ENCODE measurements at regions not wholly inside any gene's neighbourhood (a gene's known extent, or its start where the extent isn't known, plus 50 kb on each side); places are given as distances from the start of the nearest gene placed in this dataset.

DNA sequence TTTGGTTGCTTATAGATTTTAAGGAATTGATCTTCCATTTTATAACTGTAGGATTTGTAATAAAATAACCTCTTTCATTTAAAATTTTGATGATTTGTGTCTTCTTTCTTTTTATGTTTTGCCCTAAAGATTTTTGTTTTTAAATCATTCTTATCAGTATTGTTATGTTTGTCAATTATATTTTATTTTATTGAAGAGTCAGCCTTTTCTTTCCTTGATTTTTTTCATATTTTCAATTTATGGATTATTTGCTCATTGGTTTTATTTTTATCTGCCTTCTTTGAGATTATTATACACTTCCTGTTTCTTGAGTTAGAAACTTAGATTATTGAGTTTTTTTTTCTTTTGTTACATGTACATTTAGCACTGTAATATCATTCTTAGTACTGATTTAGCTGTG lies 233.4 kb upstream of the BRINP3 start:
- Histone ChIP-seq H3K27ac (ENCODE audit: low read length) (no peak overlapping the region), H3K4me1 (ENCODE audit: control insufficient read depth, insufficient read depth, low read length) (no peaks in the 10 kb centered on the region), H3K4me3 (ENCODE audit: low read length) (no peak overlapping the region), H3K9me3 (replicated peaks; ENCODE audit: control insufficient read depth, low read depth, low read length) (no peaks in the 10 kb centered on the region), H3K36me3 (ENCODE audit: control insufficient read depth, insufficient read depth, low read length) (no peaks in the 10 kb centered on the region), H3K27me3 (ENCODE audit: control insufficient read depth, insufficient read depth, low read length) (no peaks in the 10 kb centered on the region)
- no peak for DNase-seq

DNA sequence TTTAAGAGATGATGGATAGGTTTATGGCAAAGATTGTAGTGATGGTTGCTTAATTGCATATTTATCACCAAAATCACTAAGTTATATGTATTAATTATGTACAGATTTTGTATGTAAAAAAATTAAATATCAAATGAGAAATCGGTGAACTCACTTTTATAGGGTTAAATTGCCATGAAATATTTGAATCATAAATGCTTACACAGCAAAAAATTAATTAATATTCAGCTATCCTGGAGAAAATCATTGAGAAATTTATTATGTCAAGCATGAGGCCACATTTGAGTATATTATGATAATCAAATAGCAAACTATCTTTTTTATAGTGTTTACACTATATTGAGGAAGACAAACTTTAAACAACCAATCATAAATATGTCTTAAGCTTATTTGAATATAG lies 239.4 kb upstream of the BRINP3 start:
- Histone ChIP-seq H3K36me3 (ENCODE audit: control insufficient read depth, insufficient read depth, low read length) (no peaks in the 10 kb centered on the region), H3K9me3 (replicated peaks; ENCODE audit: control insufficient read depth, low read depth, low read length) (no peaks in the 10 kb centered on the region), H3K4me3 (ENCODE audit: low read length) (no peak overlapping the region), H3K4me1 (ENCODE audit: control insufficient read depth, insufficient read depth, low read length) (no peaks in the 10 kb centered on the region), H3K27me3 (ENCODE audit: control insufficient read depth, insufficient read depth, low read length) (no peaks in the 10 kb centered on the region), H3K27ac (ENCODE audit: low read length) (no peak overlapping the region)
- no peak for DNase-seq
- WGBS (ENCODE audit: insufficient coverage), result no CpG with 5 or more reads among the region's 1 CpG

DNA sequence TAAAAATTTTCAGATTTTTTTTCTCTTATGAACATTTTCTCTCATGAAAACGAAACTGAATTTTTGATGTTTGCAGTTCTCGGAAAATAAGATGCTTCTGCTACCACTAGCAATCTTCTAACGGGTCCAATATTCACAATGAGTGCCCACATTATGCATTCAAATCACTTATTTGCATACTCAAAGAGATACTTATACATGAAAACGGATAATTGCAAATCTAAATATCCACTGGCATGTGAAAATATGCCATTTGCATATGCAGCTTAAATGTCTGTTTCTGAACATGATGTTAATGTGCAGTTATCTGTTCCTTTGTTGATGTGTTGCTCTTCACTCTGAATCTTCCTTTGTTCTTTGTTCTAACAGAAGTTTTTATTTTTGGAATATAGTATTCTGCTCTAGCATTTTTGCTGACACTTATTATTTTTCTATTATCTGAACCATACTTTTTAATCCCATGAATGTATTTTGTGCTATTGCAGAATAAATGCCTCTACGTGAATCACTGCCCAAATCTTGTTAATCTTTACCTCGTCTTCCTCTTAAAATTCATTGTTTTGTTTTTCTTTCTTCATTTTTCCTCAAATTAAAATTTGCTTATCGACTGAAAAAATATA lies 259.4 kb upstream of the BRINP3 start:
- Histone ChIP-seq H3K9me3 (replicated peaks; ENCODE audit: control insufficient read depth, low read depth, low read length) (no peaks in the 10 kb centered on the region), H3K4me1 (ENCODE audit: control insufficient read depth, insufficient read depth, low read length) (no peaks in the 10 kb centered on the region), H3K36me3 (ENCODE audit: control insufficient read depth, insufficient read depth, low read length) (no peaks in the 10 kb centered on the region), H3K4me3 (ENCODE audit: low read length) (no peak overlapping the region), H3K27me3 (ENCODE audit: control insufficient read depth, insufficient read depth, low read length) (no peaks in the 10 kb centered on the region), H3K27ac (ENCODE audit: low read length) (no peak overlapping the region)
- no peak for DNase-seq
- 93% methylated on average over 3 of the region's 7 CpGs for WGBS (ENCODE audit: insufficient coverage)

DNA sequence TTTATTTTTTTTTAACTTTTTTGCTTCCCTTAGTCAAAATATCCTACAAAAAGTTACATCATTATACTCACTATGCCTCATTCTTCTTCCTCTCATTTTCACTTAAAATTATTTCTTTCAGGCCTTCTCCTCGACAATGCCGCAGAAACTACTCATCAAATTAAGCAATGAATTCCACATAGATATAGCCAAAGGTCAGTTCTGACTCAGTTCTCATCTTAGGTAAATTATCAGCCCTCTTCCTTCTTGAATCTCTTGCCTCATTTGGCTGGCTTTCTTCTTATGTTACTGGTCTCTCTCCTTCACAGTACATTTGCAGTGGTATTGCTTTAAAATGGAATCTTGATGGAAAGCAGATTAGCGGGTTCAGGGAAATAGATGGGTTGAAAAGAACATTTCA lies 260.7 kb upstream of the BRINP3 start:
- no peak for DNase-seq
- no peak overlapping the region for H3K4me3 ChIP-seq (ENCODE audit: low read length)
- no peaks in the 10 kb centered on the region for H3K9me3 ChIP-seq (replicated peaks; ENCODE audit: control insufficient read depth, low read depth, low read length)
- no peaks in the 10 kb centered on the region for H3K27me3 ChIP-seq (ENCODE audit: control insufficient read depth, insufficient read depth, low read length)
- no peaks in the 10 kb centered on the region for H3K36me3 ChIP-seq (ENCODE audit: control insufficient read depth, insufficient read depth, low read length)
- no peak overlapping the region for H3K27ac ChIP-seq (ENCODE audit: low read length)
- 88% methylated on average over 2 of the region's 3 CpGs for WGBS (ENCODE audit: insufficient coverage)
- no peaks in the 10 kb centered on the region for H3K4me1 ChIP-seq (ENCODE audit: control insufficient read depth, insufficient read depth, low read length)

DNA sequence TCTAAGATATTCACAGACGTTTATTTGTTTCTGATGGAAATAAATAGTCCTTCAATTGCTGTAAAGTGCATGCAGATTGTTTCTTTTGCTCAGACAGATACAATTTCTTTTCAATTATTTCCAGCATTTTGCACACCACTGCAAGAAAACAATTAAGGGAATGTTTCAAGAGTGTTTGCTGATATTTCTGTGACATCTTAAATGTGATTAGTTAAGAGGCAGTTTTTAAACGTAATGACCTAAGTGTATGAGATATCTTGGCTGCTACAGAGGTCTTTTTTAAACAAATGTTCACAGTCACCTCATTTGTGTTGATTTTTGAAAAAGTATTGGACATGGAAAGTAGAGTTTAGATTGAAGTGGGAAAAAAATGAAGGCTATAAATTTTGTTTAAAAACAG lies 262.3 kb upstream of the BRINP3 start:
- Histone ChIP-seq H3K4me1 (ENCODE audit: control insufficient read depth, insufficient read depth, low read length) (no peaks in the 10 kb centered on the region), H3K36me3 (ENCODE audit: control insufficient read depth, insufficient read depth, low read length) (no peaks in the 10 kb centered on the region), H3K27me3 (ENCODE audit: control insufficient read depth, insufficient read depth, low read length) (no peaks in the 10 kb centered on the region), H3K4me3 (ENCODE audit: low read length) (no peak overlapping the region), H3K9me3 (replicated peaks; ENCODE audit: control insufficient read depth, low read depth, low read length) (no peaks in the 10 kb centered on the region), H3K27ac (ENCODE audit: low read length) (no peak overlapping the region)
- DNase-seq, result no peak
- no CpG with 5 or more reads among the region's 2 CpGs for WGBS (ENCODE audit: insufficient coverage)

DNA sequence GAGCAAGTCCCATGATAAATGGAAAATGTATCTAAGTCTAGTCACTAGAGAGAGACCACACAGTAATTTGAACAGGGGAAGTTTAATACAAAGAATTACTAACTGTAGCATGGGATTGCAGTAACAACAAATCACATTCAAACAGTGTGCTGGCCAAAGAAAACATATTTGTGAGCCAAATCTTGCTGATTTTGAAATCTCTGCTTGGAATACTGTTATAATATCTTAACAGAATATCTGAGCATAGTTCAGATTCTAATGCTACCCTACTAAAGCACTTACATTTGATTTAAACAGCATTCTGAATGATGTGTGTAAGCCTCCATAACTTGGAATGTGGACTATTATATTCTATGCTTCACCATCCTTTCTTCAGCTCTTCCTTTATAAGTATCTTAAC lies 270.0 kb upstream of the BRINP3 start:
- no peaks in the 10 kb centered on the region for H3K4me1 ChIP-seq (ENCODE audit: control insufficient read depth, insufficient read depth, low read length)
- H3K27ac ChIP-seq (ENCODE audit: low read length), result no peak overlapping the region
- peak; percentile 84 for DNase-seq
- no peaks in the 10 kb centered on the region for H3K36me3 ChIP-seq (ENCODE audit: control insufficient read depth, insufficient read depth, low read length)
- no peaks in the 10 kb centered on the region for H3K9me3 ChIP-seq (replicated peaks; ENCODE audit: control insufficient read depth, low read depth, low read length)
- H3K4me3 ChIP-seq (ENCODE audit: low read length), result no peak overlapping the region
- no peaks in the 10 kb centered on the region for H3K27me3 ChIP-seq (ENCODE audit: control insufficient read depth, insufficient read depth, low read length)

DNA sequence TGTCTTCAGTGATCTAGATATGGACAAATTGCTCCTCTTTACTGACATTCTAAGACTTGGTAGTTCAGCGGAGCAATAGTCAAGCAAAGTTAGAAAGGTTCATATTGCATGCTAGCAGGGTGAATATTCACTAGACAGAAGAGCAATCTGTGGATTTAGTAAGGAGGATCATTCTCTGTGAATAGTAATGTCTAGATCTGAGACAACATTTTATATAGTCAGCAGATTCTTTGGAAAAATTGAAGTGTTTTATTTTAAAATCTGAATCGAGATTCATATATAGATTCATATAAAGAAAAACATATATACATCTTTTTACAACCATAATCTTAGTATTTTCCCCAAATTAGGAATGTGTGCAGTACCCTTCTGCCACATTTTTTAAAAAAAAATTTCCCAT lies 274.5 kb upstream of the BRINP3 start:
- H3K4me3 ChIP-seq (ENCODE audit: low read length), result no peak overlapping the region
- DNase-seq, result no peak
- H3K4me1 ChIP-seq (ENCODE audit: control insufficient read depth, insufficient read depth, low read length), result no peaks in the 10 kb centered on the region
- WGBS (ENCODE audit: insufficient coverage), result no CpG with 5 or more reads among the region's 2 CpGs
- no peaks in the 10 kb centered on the region for H3K9me3 ChIP-seq (replicated peaks; ENCODE audit: control insufficient read depth, low read depth, low read length)
- H3K27me3 ChIP-seq (ENCODE audit: control insufficient read depth, insufficient read depth, low read length), result no peaks in the 10 kb centered on the region
- no peaks in the 10 kb centered on the region for H3K36me3 ChIP-seq (ENCODE audit: control insufficient read depth, insufficient read depth, low read length)
- no peak overlapping the region for H3K27ac ChIP-seq (ENCODE audit: low read length)

DNA sequence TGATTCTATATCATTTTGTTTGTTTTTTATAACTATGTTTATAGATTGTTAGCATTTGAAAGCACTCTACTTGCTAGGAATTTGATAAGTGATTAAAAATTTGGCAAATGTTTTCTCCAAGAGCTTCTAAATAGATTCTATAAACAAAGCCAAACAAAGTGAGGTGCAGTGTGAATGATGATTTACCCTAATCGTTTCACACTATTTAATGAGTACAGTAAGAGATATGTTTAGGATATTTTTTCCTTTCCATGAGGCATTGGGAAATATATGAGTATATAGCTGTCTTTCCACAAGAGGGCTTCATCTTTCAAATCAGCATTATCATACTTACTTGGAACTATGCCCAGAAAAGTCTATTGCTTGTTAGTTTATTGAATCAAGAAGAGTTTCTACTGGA lies 277.0 kb upstream of the BRINP3 start:
- no peak overlapping the region for H3K27ac ChIP-seq (ENCODE audit: low read length)
- no peaks in the 10 kb centered on the region for H3K4me1 ChIP-seq (ENCODE audit: control insufficient read depth, insufficient read depth, low read length)
- no CpG with 5 or more reads among the region's 1 CpG for WGBS (ENCODE audit: insufficient coverage)
- H3K4me3 ChIP-seq (ENCODE audit: low read length), result no peak overlapping the region
- H3K36me3 ChIP-seq (ENCODE audit: control insufficient read depth, insufficient read depth, low read length), result no peaks in the 10 kb centered on the region
- H3K9me3 ChIP-seq (replicated peaks; ENCODE audit: control insufficient read depth, low read depth, low read length), result no peaks in the 10 kb centered on the region
- DNase-seq, result peak; percentile 84
- no peaks in the 10 kb centered on the region for H3K27me3 ChIP-seq (ENCODE audit: control insufficient read depth, insufficient read depth, low read length)

DNA sequence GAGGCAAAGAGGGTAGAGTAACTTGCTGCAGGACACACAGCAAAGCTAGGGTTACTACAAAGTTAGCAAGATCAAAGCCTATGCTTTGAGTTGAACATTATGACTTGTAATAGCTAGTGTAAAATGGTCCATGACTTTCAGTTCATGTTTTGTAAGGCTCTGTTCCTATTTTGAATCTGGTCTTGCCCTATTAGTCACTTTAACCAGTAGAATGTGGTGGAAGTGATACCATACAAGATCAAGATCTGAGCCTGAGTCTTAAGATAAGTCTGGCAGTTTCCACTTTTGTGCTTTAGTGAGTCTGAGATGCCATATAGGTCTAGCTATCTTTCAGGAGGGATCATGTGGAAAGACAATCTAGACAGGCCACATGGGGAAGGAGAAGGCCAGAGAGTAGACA lies 282.1 kb upstream of the BRINP3 start:
- H3K27ac ChIP-seq (ENCODE audit: low read length), result no peak overlapping the region
- H3K36me3 ChIP-seq (ENCODE audit: control insufficient read depth, insufficient read depth, low read length), result no peaks in the 10 kb centered on the region
- H3K27me3 ChIP-seq (ENCODE audit: control insufficient read depth, insufficient read depth, low read length), result no peaks in the 10 kb centered on the region
- no peaks in the 10 kb centered on the region for H3K9me3 ChIP-seq (replicated peaks; ENCODE audit: control insufficient read depth, low read depth, low read length)
- no peak overlapping the region for H3K4me3 ChIP-seq (ENCODE audit: low read length)
- DNase-seq, result peak; percentile 5
- H3K4me1 ChIP-seq (ENCODE audit: control insufficient read depth, insufficient read depth, low read length), result no peaks in the 10 kb centered on the region

DNA sequence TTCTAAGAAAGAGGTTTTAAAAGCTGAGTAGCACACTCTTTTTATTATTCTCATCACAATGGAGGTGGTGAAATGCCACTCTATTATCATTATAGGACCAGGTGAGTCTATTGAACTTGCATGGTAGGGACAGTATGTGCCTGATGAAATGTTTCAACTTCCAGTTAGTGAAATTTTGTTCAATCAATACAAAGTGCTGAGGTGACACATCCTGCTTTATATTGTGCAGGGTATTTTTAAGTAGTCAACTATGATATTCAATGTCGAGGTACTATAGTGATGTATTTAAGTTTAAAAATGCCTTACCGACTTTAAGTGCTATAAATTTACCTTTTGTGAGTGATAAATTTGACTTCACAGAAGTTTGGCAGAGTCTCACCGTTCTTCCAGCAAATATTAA lies 284.7 kb upstream of the BRINP3 start:
- DNase-seq, result no peak
- no peaks in the 10 kb centered on the region for H3K9me3 ChIP-seq (replicated peaks; ENCODE audit: control insufficient read depth, low read depth, low read length)
- no CpG with 5 or more reads among the region's 3 CpGs for WGBS (ENCODE audit: insufficient coverage)
- no peaks in the 10 kb centered on the region for H3K27me3 ChIP-seq (ENCODE audit: control insufficient read depth, insufficient read depth, low read length)
- H3K27ac ChIP-seq (ENCODE audit: low read length), result no peak overlapping the region
- H3K36me3 ChIP-seq (ENCODE audit: control insufficient read depth, insufficient read depth, low read length), result no peaks in the 10 kb centered on the region
- H3K4me3 ChIP-seq (ENCODE audit: low read length), result no peak overlapping the region
- no peaks in the 10 kb centered on the region for H3K4me1 ChIP-seq (ENCODE audit: control insufficient read depth, insufficient read depth, low read length)

DNA sequence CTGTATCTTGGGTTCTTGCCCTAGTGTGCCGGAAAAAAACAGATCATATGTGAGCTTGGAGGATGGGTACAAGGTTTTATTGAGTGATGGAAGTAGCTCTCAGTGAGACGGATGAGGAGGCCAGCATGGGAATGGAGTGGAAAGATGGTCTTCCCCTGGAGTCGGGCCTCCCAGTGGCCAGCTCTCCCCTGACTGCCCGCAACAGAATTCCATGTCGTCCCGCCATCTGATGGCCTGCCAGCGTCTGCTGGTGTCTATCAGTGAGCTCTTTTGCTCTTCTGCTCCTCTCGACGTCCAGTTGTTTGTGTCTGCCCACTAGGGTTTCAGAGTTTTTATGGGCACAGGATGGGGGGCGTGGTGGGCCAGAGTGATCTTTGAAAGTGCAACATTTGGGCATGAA lies 315.2 kb upstream of the BRINP3 start:
- Histone ChIP-seq H3K27me3 (ENCODE audit: control insufficient read depth, insufficient read depth, low read length) (no peaks in the 10 kb centered on the region), H3K4me3 (ENCODE audit: low read length) (no peak overlapping the region), H3K4me1 (ENCODE audit: control insufficient read depth, insufficient read depth, low read length) (no peaks in the 10 kb centered on the region), H3K36me3 (ENCODE audit: control insufficient read depth, insufficient read depth, low read length) (no peaks in the 10 kb centered on the region), H3K27ac (ENCODE audit: low read length) (no peak overlapping the region), H3K9me3 (replicated peaks; ENCODE audit: control insufficient read depth, low read depth, low read length) (no peaks in the 10 kb centered on the region)
- no peak for DNase-seq
- 91% methylated on average over 9 of the region's 10 CpGs for WGBS (ENCODE audit: insufficient coverage)
